BLaER1 (cell line): ENCODE measurements at regions not wholly inside any gene's neighbourhood (a gene's known extent, or its start where the extent isn't known, plus 50 kb on each side); places are given as distances from the start of the nearest gene placed in this dataset.

ENCODE experiments used
- H3K27ac ChIP-seq: shearing (Covaris generic); formaldehyde crosslinking; 2 replicates; pipeline ENCODE4 v1.8.1; 2022
- H3K27me3 ChIP-seq: shearing (Covaris generic); formaldehyde crosslinking; 2 replicates; pipeline ENCODE4 v1.8.1; 2022
- H3K36me3 ChIP-seq: shearing (Covaris generic); formaldehyde crosslinking; 2 replicates; pipeline ENCODE4 v1.8.1; 2022
- H3K4me1 ChIP-seq: shearing (Covaris generic); formaldehyde crosslinking; 2 replicates; pipeline ENCODE4 v1.8.1; 2022
- H3K4me2 ChIP-seq: shearing (Covaris generic); formaldehyde crosslinking; 2 replicates; pipeline ENCODE4 v1.8.1; 2022
- H3K4me3 ChIP-seq: shearing (Covaris generic); formaldehyde crosslinking; 2 replicates; pipeline ENCODE4 v1.8.1; 2022
- H3K9ac ChIP-seq: shearing (Covaris generic); formaldehyde crosslinking; 2 replicates; pipeline ENCODE4 v1.8.1; 2022
- H3K9me3 ChIP-seq: shearing (Covaris generic); formaldehyde crosslinking; 2 replicates; pipeline ENCODE4 v1.8.1; 2022
- H4K20me1 ChIP-seq: shearing (Covaris generic); formaldehyde crosslinking; 2 replicates; pipeline ENCODE4 v1.8.1; 2022
- Cebpa-rat ChIP-seq: shearing (Covaris generic); IDR thresholded peaks from 2 replicates; pipeline ENCODE4 v1.8.1; 2022

DNA sequence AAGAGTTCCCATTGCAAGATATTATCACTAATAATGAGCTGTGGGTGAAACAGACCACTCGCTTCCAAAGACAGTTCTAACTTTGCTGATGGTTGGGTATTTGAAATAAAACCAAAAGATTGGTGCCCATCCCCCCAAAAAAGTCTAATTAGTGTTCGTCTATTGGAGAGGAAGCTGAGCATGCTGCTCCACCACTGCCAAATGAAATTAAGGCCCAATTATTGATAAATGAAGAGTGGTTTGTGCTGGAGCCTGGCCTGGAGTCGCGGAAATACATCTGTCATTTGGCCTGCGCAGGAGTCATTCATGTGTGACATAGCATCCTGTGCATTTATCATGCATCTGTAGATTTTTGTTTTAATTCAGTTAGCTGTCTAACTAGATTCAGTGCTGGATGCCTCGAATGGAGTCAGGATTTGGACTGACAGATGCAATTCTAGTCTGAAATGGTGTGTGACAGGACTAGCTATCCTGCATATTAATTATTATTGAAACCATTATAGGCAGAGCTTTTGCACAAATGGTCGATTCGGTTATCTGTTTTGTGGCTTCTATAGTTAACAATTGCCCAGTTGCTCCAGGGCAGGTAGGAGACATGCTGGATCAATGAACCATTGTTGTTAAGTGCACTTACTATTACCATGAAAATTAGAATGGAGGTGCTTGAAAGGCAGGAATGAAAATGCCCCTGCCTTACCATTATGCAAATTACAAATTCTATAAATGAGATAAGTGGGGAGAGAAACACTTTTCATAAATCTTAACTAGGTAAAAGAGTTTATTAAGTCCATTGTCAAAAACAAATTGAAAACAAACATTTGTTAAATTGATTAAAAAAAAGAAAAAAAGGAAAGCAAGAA is 450.4 kb upstream of the TCF4 start:
- Histone ChIP-seq H3K4me1 (peaks cover 17% of the 10 kb centered on the region), H3K36me3 (no peaks in the 10 kb centered on the region), H3K4me2 (peak overlapping the region; percentile 46), H3K27me3 (no peaks in the 10 kb centered on the region), H3K9me3 (peaks cover 20% of the 10 kb centered on the region), H3K9ac (no peak overlapping the region), H3K4me3 (no peak overlapping the region), H3K27ac (no peak overlapping the region), H4K20me1 (no peaks in the 10 kb centered on the region)
- TF ChIP-seq Cebpa-rat = no peak

DNA sequence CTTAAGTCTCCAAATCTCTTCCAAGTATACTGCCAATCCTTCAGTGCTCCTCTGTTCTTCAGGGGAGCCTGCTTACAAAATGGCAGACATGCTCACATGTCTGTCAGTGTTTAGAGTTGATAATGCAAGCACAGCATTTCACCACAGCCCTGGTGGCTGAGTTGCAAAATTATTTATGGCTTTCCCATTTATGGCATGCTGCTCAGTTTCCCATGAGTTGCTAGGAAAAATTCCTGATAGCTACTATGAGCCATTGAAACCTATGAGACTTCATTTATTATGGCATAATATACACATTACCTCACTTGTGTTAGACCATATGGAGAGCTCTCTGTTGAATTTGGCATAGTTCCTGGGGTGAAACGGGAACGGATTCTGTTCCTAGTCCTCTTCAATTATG is 448.7 kb upstream of the TCF4 start:
- TF ChIP-seq Cebpa-rat = no peak
- no peak overlapping the region for H3K9ac ChIP-seq
- H3K27me3 ChIP-seq = no peaks in the 10 kb centered on the region
- H3K4me2 ChIP-seq = no peak overlapping the region
- H3K27ac ChIP-seq = no peak overlapping the region
- H3K4me1 ChIP-seq = peaks cover 17% of the 10 kb centered on the region
- no peaks in the 10 kb centered on the region for H4K20me1 ChIP-seq
- peaks cover 34% of the 10 kb centered on the region for H3K9me3 ChIP-seq
- H3K36me3 ChIP-seq = no peaks in the 10 kb centered on the region
- H3K4me3 ChIP-seq = no peak overlapping the region

DNA sequence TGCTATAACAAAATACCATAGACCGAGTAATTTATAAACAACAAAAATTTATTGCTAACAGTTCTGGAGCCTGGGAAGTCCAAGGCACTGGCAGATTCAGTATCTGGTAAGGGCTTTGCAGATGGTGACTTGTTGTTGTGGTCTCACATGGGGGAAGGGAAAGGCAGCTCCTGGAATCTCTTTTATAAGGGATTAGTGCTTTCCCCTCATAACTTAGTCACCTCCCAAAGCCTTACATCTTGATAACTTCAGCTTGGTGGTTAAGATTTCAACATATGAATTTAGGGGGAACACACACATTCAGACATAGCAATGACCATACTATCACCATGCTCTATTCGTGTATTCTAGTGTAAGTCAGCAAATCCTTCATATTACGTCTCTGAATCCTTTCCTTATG is 447.6 kb upstream of the TCF4 start:
- H3K36me3 ChIP-seq = no peaks in the 10 kb centered on the region
- no peak overlapping the region for H3K4me3 ChIP-seq
- no peak overlapping the region for H3K4me2 ChIP-seq
- H4K20me1 ChIP-seq = no peaks in the 10 kb centered on the region
- H3K27me3 ChIP-seq = no peaks in the 10 kb centered on the region
- TF ChIP-seq Cebpa-rat = no peak
- H3K9ac ChIP-seq = no peak overlapping the region
- no peak overlapping the region for H3K27ac ChIP-seq
- H3K4me1 ChIP-seq = peaks cover 17% of the 10 kb centered on the region
- peaks cover 34% of the 10 kb centered on the region for H3K9me3 ChIP-seq

DNA sequence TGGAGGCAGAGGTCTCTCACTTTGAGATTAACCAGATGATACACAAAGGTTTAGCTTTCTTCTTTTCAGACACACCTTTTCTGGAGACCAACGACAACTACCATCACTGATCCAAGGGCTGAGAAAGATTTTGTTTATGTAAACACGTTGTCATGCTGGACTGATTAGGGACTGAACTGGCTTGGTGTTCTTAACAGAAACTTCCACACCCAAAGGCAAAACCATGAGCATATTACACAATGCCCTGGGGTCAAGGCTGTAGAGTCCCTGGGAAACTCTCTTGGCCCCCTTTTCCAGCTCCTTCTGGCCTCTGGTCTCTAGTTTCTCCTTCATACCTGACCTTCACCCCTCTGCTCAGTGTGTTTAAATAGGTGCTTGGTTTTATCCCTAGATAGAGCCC is 447.0 kb upstream of the TCF4 start:
- no peak for TF ChIP-seq Cebpa-rat
- Histone ChIP-seq H3K27me3 (no peaks in the 10 kb centered on the region), H3K9me3 (peaks cover 34% of the 10 kb centered on the region), H3K4me2 (no peak overlapping the region), H3K36me3 (no peaks in the 10 kb centered on the region), H3K9ac (no peak overlapping the region), H3K4me1 (peaks cover 17% of the 10 kb centered on the region), H3K27ac (no peak overlapping the region), H3K4me3 (no peak overlapping the region), H4K20me1 (no peaks in the 10 kb centered on the region)

DNA sequence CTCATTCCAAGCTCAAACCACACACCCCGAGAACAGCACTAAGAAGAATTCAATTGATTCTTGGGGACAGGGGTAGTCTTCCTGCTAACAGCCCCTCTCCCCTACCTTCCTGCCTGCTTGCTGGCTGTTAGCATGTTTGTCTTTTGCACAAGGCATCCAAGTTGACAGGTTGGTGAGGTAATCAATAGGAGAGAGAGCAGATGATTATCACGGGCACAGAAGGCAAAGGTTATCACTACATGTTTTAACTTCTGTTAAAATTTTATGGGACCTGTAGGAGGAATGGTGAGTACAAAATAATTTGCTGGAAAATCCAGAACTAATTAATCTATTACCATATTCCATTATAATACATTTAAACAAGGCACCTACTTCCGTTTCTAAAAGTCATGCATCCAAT is 442.1 kb upstream of the TCF4 start:
- TF ChIP-seq Cebpa-rat = no peak
- H3K9me3 ChIP-seq = peaks cover 30% of the 10 kb centered on the region
- no peak overlapping the region for H3K9ac ChIP-seq
- no peaks in the 10 kb centered on the region for H3K36me3 ChIP-seq
- H3K4me3 ChIP-seq = no peak overlapping the region
- H4K20me1 ChIP-seq = no peaks in the 10 kb centered on the region
- no peaks in the 10 kb centered on the region for H3K27me3 ChIP-seq
- no peak overlapping the region for H3K27ac ChIP-seq
- H3K4me2 ChIP-seq = no peak overlapping the region
- no peaks in the 10 kb centered on the region for H3K4me1 ChIP-seq

DNA sequence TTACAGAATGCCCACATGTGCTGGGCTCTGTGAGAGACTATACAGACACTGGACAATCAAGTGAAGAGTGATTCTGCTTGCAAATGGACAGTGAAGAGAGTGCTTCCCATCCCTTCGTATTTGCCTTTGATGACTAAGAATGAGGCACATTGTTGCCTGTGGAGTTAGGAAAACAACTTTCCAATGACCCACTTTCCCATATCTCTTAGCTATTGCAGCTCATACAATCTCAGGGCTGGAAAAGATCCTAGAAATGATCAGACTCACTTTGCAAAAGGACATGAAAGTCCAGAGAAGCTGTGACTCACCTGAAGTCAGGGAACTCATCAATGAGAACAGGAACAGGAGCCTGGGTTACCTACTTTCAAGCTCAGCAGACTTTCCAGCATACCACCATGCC is 440.5 kb upstream of the TCF4 start:
- H3K4me3 ChIP-seq = no peak overlapping the region
- H3K36me3 ChIP-seq = no peaks in the 10 kb centered on the region
- H3K27ac ChIP-seq = no peak overlapping the region
- no peaks in the 10 kb centered on the region for H3K4me1 ChIP-seq
- H3K4me2 ChIP-seq = no peak overlapping the region
- H4K20me1 ChIP-seq = no peaks in the 10 kb centered on the region
- H3K9ac ChIP-seq = no peak overlapping the region
- no peak for TF ChIP-seq Cebpa-rat
- peaks cover 21% of the 10 kb centered on the region for H3K9me3 ChIP-seq
- no peaks in the 10 kb centered on the region for H3K27me3 ChIP-seq

DNA sequence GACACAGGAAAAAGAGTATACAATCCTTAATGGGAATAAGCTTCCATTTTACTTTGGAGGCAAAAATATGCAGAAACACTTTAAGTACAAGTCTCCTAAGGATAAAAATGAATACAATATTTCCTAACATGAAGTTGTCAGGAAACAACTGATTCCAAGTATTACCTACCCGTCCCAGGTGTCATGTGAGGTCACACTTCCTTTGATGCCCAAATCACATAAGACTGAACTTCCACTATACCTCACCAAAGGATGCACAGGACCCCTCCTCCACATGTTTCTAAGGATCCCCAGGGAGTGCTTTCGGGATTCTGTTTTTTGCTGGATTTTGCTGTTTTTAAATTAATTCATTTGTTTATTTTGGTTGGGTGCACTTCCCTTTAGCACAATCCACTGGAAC is 438.5 kb upstream of the TCF4 start:
- Histone ChIP-seq H3K27ac (no peak overlapping the region), H3K4me3 (no peak overlapping the region), H3K4me2 (no peak overlapping the region), H3K27me3 (no peaks in the 10 kb centered on the region), H3K4me1 (no peaks in the 10 kb centered on the region), H3K9ac (no peak overlapping the region), H3K36me3 (no peaks in the 10 kb centered on the region), H3K9me3 (peaks cover 6% of the 10 kb centered on the region), H4K20me1 (no peaks in the 10 kb centered on the region)
- TF ChIP-seq Cebpa-rat = no peak

DNA sequence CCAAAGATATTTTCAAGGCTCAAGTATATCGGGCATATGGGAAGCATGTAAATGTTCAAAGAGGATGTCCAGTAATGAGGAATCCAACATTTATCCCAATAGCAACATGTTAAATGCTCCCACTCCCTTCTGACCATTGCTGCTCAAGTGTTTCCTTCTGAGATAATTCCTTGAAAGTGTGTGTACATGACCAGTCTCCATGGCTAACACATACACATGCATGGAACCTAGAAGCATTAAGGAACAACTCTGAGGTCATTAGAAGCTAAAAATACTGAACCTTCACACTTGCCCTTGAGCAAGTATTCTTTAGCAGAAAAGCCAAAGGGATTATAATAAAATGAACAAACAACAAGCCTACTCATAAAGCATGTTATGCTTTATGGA is 433.8 kb upstream of the TCF4 start:
- no peaks in the 10 kb centered on the region for H3K36me3 ChIP-seq
- H3K27me3 ChIP-seq = no peaks in the 10 kb centered on the region
- H3K9ac ChIP-seq = no peak overlapping the region
- H3K4me1 ChIP-seq = peaks cover 8% of the 10 kb centered on the region
- peaks cover 6% of the 10 kb centered on the region for H3K9me3 ChIP-seq
- H3K4me3 ChIP-seq = no peak overlapping the region
- H3K4me2 ChIP-seq = no peak overlapping the region
- no peaks in the 10 kb centered on the region for H4K20me1 ChIP-seq
- no peak overlapping the region for H3K27ac ChIP-seq
- TF ChIP-seq Cebpa-rat = no peak

DNA sequence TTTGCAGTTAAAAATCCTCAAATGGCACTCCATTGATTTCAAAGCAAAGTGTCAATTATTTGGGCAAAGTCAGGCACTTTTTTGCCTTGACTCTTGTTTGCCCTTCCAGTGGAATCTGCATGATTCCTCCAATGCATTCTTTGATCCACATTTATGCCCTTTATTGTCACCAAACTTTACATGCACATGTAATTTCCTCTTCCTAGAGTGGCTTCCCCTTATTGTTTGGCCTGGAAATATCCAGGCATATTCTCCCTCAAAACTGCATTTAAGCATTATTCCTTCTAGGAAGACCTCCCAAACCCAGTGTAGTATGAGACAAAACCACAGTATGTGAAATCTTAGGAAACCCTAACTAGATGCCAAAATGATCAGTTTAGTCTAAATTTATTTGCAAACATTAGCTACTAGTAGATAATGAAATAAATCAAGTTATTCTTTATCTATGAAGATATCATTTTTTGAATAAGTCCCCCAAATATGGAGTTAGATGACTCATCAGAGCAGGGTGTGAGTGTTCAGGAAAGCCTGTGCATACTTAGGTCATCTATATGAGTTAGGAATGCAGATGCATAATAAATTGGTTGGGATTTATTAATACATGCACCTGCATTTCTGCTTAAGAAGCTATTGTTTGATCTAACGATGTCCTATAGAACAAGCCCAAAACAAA is 433.3 kb upstream of the TCF4 start:
- H3K27ac ChIP-seq = no peak overlapping the region
- no peaks in the 10 kb centered on the region for H4K20me1 ChIP-seq
- no peaks in the 10 kb centered on the region for H3K36me3 ChIP-seq
- no peak for TF ChIP-seq Cebpa-rat
- no peak overlapping the region for H3K4me2 ChIP-seq
- H3K9me3 ChIP-seq = peaks cover 6% of the 10 kb centered on the region
- H3K27me3 ChIP-seq = no peaks in the 10 kb centered on the region
- no peak overlapping the region for H3K9ac ChIP-seq
- no peak overlapping the region for H3K4me3 ChIP-seq
- peaks cover 8% of the 10 kb centered on the region for H3K4me1 ChIP-seq

DNA sequence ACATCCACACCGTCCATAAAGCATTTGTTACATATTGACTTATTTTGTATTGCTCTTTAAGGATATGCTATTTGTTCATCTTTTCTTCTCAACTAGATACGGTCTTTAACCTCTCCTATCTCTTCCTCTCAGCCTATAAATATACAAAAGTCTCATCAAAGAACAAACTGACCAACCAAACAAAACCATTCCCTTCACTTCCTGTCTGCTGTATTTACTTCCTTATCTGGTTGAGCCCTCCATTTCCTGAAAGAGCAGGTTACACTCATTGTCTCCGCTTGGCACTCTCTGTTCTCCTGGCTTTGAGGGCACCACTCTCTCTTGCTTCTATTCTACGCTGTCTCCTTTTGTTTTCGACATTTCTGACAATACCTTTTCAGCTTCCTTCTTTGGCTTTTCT is 431.9 kb upstream of the TCF4 start:
- Histone ChIP-seq H3K4me2 (peak overlapping the region; percentile 38), H3K9me3 (peaks cover 6% of the 10 kb centered on the region), H3K36me3 (no peaks in the 10 kb centered on the region), H3K4me3 (no peak overlapping the region), H4K20me1 (no peaks in the 10 kb centered on the region), H3K27ac (no peak overlapping the region; the same call in 1 of the 2 replicates), H3K27me3 (no peaks in the 10 kb centered on the region), H3K4me1 (peaks cover 8% of the 10 kb centered on the region), H3K9ac (no peak overlapping the region)
- TF ChIP-seq Cebpa-rat = no peak
